Spleen (tissue), 7 donors: ENCODE measurements at regions not wholly inside any gene's neighbourhood (a gene's known extent, or its start where the extent isn't known, plus 50 kb on each side); places are given as distances from the start of the nearest gene placed in this dataset.

Experiments used
- POLR2A ChIP-seq, 3 donors: fragments of 450-650 bp; IDR thresholded peaks; one replicate each; pipeline ENCODE4 v1.5.1; 2017; ENCODE audit warnings: antibody characterized with exemption in 3 of 3, mild to moderate bottlenecking in 1 of 3
- POLR2AphosphoS5 ChIP-seq, 3 donors: sonication (generic); formaldehyde crosslinking; IDR thresholded peaks; one replicate each; pipeline ENCODE4 v1.5.1; 2017; ENCODE audit warnings: antibody characterized with exemption in 3 of 3
- TF ChIP-seq, protein P1 (sequence below), 11 experiments: fragments of 200-600 bp in 7 of 11; fragments of 450-650 bp in 4 of 11; sonication (generic) in 4 of 11; IDR thresholded peaks in 8 of 11; conservative IDR thresholded peaks in 3 of 11; 1 replicate in 7 of 11; 2 replicates in 4 of 11; pipeline versions ENCODE4 v1.4.0 to v1.8.0; 2016 to 2021; ENCODE audit warnings: antibody characterized with exemption in 11 of 11, inconsistent platforms in 4 of 11, mild to moderate bottlenecking in 1 of 11
- donor health status: DM: no; HTN: no; CAD: no; lungs with moderate emphysema.
- donor health status: DM: no; HTN: no; CAD: no.
- donor health status: DM: no; HTN: no; CAD: no.

DNA sequence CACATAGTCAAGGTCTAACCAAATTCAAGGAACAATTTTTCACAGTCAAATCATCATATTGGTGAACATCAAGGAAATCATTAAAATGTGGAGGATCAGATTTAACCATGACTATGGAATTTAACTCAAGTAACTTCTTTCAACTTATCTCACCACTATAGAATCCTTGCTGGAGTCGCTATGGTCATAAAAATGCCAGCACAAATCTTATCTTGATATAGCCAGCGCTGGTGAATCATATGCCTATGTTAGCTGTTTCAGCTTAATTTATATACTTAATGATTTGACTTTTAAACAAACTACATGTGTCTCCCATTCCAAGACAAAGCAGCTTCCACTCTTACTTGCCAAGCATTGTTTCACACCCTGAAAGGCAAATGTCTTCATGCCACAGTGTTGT lies 416.4 kb downstream of the CDH11 start:
- TF ChIP-seq, protein P1, sequence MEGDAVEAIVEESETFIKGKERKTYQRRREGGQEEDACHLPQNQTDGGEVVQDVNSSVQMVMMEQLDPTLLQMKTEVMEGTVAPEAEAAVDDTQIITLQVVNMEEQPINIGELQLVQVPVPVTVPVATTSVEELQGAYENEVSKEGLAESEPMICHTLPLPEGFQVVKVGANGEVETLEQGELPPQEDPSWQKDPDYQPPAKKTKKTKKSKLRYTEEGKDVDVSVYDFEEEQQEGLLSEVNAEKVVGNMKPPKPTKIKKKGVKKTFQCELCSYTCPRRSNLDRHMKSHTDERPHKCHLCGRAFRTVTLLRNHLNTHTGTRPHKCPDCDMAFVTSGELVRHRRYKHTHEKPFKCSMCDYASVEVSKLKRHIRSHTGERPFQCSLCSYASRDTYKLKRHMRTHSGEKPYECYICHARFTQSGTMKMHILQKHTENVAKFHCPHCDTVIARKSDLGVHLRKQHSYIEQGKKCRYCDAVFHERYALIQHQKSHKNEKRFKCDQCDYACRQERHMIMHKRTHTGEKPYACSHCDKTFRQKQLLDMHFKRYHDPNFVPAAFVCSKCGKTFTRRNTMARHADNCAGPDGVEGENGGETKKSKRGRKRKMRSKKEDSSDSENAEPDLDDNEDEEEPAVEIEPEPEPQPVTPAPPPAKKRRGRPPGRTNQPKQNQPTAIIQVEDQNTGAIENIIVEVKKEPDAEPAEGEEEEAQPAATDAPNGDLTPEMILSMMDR (IDR thresholded peaks at IDR 0.05 in 8 of 11, conservative IDR thresholded peaks at IDR 0.05 in 3 of 11): no peak
- TF ChIP-seq POLR2A (IDR thresholded peaks at IDR 0.05): no peak
- no peak for TF ChIP-seq POLR2AphosphoS5 (IDR thresholded peaks at IDR 0.05)
